ENCODE measurements at regions not wholly inside any gene's neighbourhood (a gene's known extent, or its start where the extent isn't known, plus 50 kb on each side); places are given as distances from the start of the nearest gene placed in this dataset.

- DNase-seq, result no peak
These were observed 52.0 kb upstream of the NPTX2 start for GRCh38 chr7:98565103-98565502.

GRCh38 chr7:98562871-98563495 is 54.1 kb upstream of the NPTX2 start:
- DNase-seq, result no peak

- no peak for DNase-seq
These were observed 54.7 kb upstream of the NPTX2 start for GRCh38 chr7:98562381-98562823.

- no peak for DNase-seq
These were observed 57.1 kb upstream of the NPTX2 start for GRCh38 chr7:98559958-98560357.

- DNase-seq, result no peak
These were observed 57.9 kb upstream of the NPTX2 start for GRCh38 chr7:98559219-98559618.

GRCh38 chr7:98557538-98558031 is 59.5 kb upstream of the NPTX2 start:
- no peak for DNase-seq

- DNase-seq, result no peak
These were observed 60.8 kb upstream of the NPTX2 start for GRCh38 chr7:98556288-98556687.

GRCh38 chr7:98555403-98555802 is 61.7 kb upstream of the NPTX2 start:
- no peak for DNase-seq

- no peak for DNase-seq
These were observed 63.4 kb upstream of the NPTX2 start for GRCh38 chr7:98553666-98554065.

- no peak for DNase-seq
These were observed 65.3 kb upstream of the NPTX2 start for GRCh38 chr7:98551611-98552273.

- no peak for DNase-seq
These were observed 68.1 kb upstream of the NPTX2 start for GRCh38 chr7:98548971-98549370.

- no peak for DNase-seq
These were observed 68.7 kb upstream of the NPTX2 start for GRCh38 chr7:98548370-98548769.

- DNase-seq, result no peak
These were observed 76.0 kb upstream of the NPTX2 start for GRCh38 chr7:98541101-98541500.

GRCh38 chr7:98539865-98540264 is 77.2 kb upstream of the NPTX2 start:
- DNase-seq, result no peak

- DNase-seq, result no peak
These were observed 80.3 kb upstream of the NPTX2 start for GRCh38 chr7:98536803-98537202.

- no peak for DNase-seq
These were observed 82.6 kb upstream of the NPTX2 start for GRCh38 chr7:98534493-98534892.

- no peak for DNase-seq
These were observed 85.4 kb upstream of the NPTX2 start for GRCh38 chr7:98531717-98532116.

GRCh38 chr7:98528079-98528478 is 89.0 kb upstream of the NPTX2 start:
- DNase-seq, result no peak

GRCh38 chr7:98526059-98526458 is 91.0 kb upstream of the NPTX2 start:
- no peak for DNase-seq

GRCh38 chr7:98521089-98521692 is 95.9 kb upstream of the NPTX2 start:
- DNase-seq, result no peak

GRCh38 chr7:98520356-98520951 is 96.6 kb upstream of the NPTX2 start:
- peak; percentile 5 for DNase-seq

- DNase-seq, result no peak
These were observed 98.7 kb upstream of the NPTX2 start for GRCh38 chr7:98518159-98518947.

- DNase-seq, result no peak
These were observed 101.9 kb upstream of the NPTX2 start for GRCh38 chr7:98515201-98515600.

Measured in stimulated activated CD4-positive, alpha-beta T cell treated with anti-CD3 and anti-CD28 coated beads, Interleukin-1b, Interleukin-23, amount 100 ng/mL, for 48 hours (primary cell).